WTC11 (cell line): ENCODE measurements at regions not wholly inside any gene's neighbourhood (a gene's known extent, or its start where the extent isn't known, plus 50 kb on each side); places are given as distances from the start of the nearest gene placed in this dataset.

Source experiments
- CREB1 ChIP-seq: sonication (generic); formaldehyde crosslinking; IDR thresholded peaks from 2 replicates; pipeline ENCODE4 v1.8.0; 2023; ENCODE audit warnings: mild to moderate bottlenecking, missing genetic modification reagents
- SMAD3 ChIP-seq: sonication (generic); formaldehyde crosslinking; IDR thresholded peaks from 2 replicates; pipeline ENCODE4 v1.8.0; 2022; ENCODE audit warnings: missing genetic modification reagents, mild to moderate bottlenecking, borderline replicate concordance
- TEAD4 ChIP-seq: sonication (generic); formaldehyde crosslinking; IDR thresholded peaks from 2 replicates; pipeline ENCODE4 v1.8.0; 2022; ENCODE audit warnings: mild to moderate bottlenecking, missing genetic modification reagents
- TF ChIP-seq, protein P1 (sequence below): fragments of 200-600 bp; IDR thresholded peaks from 2 replicates; pipeline ENCODE4 v1.8.0; 2022; ENCODE audit warnings: antibody characterized with exemption
- TF ChIP-seq, protein P2 (sequence below): sonication (generic); formaldehyde crosslinking; IDR thresholded peaks from 2 replicates; pipeline ENCODE4 v1.8.1; 2023; ENCODE audit warnings: mild to moderate bottlenecking, moderate library complexity, missing genetic modification reagents
- TF ChIP-seq, protein P3 (sequence below): sonication (generic); formaldehyde crosslinking; IDR thresholded peaks from 2 replicates; pipeline ENCODE4 v1.8.1; 2023; ENCODE audit warnings: mild to moderate bottlenecking, missing genetic modification reagents
- TF ChIP-seq, protein P4 (sequence below): sonication (generic); formaldehyde crosslinking; IDR thresholded peaks from 2 replicates; pipeline ENCODE4 v1.8.1; 2023; ENCODE audit warnings: mild to moderate bottlenecking, missing genetic modification reagents, borderline replicate concordance

DNA sequence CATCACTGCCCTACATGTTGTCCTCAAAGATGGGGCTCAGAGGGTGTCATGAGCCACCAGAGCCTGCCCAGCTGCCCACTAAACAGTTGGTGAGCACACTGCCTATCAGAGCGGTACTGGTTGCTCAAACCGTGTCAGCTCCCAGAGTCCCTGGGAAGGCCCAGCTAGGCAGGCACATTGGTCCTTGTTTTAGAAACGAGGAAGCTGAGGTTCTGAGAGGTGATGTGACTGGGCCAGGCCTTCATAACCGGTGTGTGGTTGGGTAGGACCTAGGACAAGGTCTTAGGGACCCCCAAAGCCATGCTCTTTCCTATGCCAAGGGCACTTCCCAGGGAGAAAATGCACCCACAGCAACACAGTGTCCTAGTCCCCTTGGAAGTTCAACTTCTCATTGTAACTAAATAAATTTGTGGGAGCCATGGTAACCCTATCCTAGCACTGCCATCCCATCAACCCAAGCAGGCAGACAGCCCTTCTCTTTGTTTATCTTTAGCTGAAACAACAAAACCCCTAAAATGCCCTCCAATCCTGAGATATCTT, 174.7 kb upstream of the PDE1C start:
- TF ChIP-seq, protein P1, sequence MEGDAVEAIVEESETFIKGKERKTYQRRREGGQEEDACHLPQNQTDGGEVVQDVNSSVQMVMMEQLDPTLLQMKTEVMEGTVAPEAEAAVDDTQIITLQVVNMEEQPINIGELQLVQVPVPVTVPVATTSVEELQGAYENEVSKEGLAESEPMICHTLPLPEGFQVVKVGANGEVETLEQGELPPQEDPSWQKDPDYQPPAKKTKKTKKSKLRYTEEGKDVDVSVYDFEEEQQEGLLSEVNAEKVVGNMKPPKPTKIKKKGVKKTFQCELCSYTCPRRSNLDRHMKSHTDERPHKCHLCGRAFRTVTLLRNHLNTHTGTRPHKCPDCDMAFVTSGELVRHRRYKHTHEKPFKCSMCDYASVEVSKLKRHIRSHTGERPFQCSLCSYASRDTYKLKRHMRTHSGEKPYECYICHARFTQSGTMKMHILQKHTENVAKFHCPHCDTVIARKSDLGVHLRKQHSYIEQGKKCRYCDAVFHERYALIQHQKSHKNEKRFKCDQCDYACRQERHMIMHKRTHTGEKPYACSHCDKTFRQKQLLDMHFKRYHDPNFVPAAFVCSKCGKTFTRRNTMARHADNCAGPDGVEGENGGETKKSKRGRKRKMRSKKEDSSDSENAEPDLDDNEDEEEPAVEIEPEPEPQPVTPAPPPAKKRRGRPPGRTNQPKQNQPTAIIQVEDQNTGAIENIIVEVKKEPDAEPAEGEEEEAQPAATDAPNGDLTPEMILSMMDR: no peak
- no peak for TF ChIP-seq CREB1 (CRISPR knock-in tag)
- TF ChIP-seq, protein P2, sequence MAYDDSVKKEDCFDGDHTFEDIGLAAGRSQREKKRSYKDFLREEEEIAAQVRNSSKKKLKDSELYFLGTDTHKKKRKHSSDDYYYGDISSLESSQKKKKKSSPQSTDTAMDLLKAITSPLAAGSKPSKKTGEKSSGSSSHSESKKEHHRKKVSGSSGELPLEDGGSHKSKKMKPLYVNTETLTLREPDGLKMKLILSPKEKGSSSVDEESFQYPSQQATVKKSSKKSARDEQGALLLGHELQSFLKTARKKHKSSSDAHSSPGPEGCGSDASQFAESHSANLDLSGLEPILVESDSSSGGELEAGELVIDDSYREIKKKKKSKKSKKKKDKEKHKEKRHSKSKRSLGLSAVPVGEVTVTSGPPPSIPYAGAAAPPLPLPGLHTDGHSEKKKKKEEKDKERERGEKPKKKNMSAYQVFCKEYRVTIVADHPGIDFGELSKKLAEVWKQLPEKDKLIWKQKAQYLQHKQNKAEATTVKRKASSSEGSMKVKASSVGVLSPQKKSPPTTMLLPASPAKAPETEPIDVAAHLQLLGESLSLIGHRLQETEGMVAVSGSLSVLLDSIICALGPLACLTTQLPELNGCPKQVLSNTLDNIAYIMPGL (CRISPR knock-in tag): no peak
- TF ChIP-seq, protein P3, sequence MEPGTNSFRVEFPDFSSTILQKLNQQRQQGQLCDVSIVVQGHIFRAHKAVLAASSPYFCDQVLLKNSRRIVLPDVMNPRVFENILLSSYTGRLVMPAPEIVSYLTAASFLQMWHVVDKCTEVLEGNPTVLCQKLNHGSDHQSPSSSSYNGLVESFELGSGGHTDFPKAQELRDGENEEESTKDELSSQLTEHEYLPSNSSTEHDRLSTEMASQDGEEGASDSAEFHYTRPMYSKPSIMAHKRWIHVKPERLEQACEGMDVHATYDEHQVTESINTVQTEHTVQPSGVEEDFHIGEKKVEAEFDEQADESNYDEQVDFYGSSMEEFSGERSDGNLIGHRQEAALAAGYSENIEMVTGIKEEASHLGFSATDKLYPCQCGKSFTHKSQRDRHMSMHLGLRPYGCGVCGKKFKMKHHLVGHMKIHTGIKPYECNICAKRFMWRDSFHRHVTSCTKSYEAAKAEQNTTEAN: no peak
- TF ChIP-seq TEAD4 (CRISPR knock-in tag): no peak
- no peak for TF ChIP-seq SMAD3 (CRISPR knock-in tag)
- TF ChIP-seq, protein P4, sequence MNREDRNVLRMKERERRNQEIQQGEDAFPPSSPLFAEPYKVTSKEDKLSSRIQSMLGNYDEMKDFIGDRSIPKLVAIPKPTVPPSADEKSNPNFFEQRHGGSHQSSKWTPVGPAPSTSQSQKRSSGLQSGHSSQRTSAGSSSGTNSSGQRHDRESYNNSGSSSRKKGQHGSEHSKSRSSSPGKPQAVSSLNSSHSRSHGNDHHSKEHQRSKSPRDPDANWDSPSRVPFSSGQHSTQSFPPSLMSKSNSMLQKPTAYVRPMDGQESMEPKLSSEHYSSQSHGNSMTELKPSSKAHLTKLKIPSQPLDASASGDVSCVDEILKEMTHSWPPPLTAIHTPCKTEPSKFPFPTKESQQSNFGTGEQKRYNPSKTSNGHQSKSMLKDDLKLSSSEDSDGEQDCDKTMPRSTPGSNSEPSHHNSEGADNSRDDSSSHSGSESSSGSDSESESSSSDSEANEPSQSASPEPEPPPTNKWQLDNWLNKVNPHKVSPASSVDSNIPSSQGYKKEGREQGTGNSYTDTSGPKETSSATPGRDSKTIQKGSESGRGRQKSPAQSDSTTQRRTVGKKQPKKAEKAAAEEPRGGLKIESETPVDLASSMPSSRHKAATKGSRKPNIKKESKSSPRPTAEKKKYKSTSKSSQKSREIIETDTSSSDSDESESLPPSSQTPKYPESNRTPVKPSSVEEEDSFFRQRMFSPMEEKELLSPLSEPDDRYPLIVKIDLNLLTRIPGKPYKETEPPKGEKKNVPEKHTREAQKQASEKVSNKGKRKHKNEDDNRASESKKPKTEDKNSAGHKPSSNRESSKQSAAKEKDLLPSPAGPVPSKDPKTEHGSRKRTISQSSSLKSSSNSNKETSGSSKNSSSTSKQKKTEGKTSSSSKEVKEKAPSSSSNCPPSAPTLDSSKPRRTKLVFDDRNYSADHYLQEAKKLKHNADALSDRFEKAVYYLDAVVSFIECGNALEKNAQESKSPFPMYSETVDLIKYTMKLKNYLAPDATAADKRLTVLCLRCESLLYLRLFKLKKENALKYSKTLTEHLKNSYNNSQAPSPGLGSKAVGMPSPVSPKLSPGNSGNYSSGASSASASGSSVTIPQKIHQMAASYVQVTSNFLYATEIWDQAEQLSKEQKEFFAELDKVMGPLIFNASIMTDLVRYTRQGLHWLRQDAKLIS (CRISPR knock-in tag): no peak
